ENCODE measurements at regions not wholly inside any gene's neighbourhood (a gene's known extent, or its start where the extent isn't known, plus 50 kb on each side); places are given as distances from the start of the nearest gene placed in this dataset.
"Not testable (repeated sequence)": the region's sequence is repeated elsewhere in the genome, so short reads cannot be mapped to it uniquely, and the experiment has no call there.

GRCh38 chr3:158882445-158882844 lies 80.6 kb downstream of the MFSD1 start:
- DNase-seq (no peak), ATAC-seq (no peak)
- intact Hi-C loops (cut with DNase I) = no loop called here

- intact Hi-C loops (cut with DNase I) = no loop called here
- no peak for ATAC-seq
- no peak for DNase-seq
Measured at GRCh38 chr3:158896729-158897128, 94.9 kb downstream of the MFSD1 start.

- ATAC-seq (no peak), DNase-seq (no peak)
- intact Hi-C loops (cut with DNase I) = no loop called here
Measured at GRCh38 chr3:158906749-158907148, 104.9 kb downstream of the MFSD1 start.

- intact Hi-C loops (cut with DNase I) = no loop called here
- ATAC-seq (no peak), DNase-seq (no peak)
Measured at GRCh38 chr3:158908187-158908734, 106.4 kb downstream of the MFSD1 start.

GRCh38 chr3:158909870-158910269 lies 108.0 kb downstream of the MFSD1 start:
- no peak for ATAC-seq
- DNase-seq = no peak
- intact Hi-C loops (cut with DNase I) = loop anchor here in 1 of 2 donors (10.0 kb wide), 1 partner anchor 345 kb away; no protein-coding TSS in a partner anchor

- intact Hi-C loops (cut with DNase I) = loop anchor here in 1 of 2 donors (10.0 kb wide), 1 partner anchor 343 kb away; no protein-coding TSS in a partner anchor
- DNase-seq (no peak), ATAC-seq (no peak)
Measured at GRCh38 chr3:158911586-158911985, 109.7 kb downstream of the MFSD1 start.

GRCh38 chr3:158912188-158912587 lies 110.3 kb downstream of the MFSD1 start:
- DNase-seq (no peak), ATAC-seq (no peak)
- intact Hi-C loops (cut with DNase I) = loop anchor here in 1 of 2 donors (10.0 kb wide), 1 partner anchor 343 kb away; no protein-coding TSS in a partner anchor

- DNase-seq (no peak), ATAC-seq (no peak)
- intact Hi-C loops (cut with DNase I) = loop anchor here in 1 of 2 donors (10.0 kb wide), 1 partner anchor 342 kb away; no protein-coding TSS in a partner anchor
Measured at GRCh38 chr3:158912621-158913020, 110.8 kb downstream of the MFSD1 start.

GRCh38 chr3:158916111-158916510 lies 114.3 kb downstream of the MFSD1 start:
- ATAC-seq (no peak), DNase-seq (no peak)
- intact Hi-C loops (cut with DNase I) = loop anchor here (5.0 to 10.0 kb wide), 2 partner anchors 339 to 341 kb away; no protein-coding TSS in a partner anchor

GRCh38 chr3:158918008-158918407 lies 116.2 kb downstream of the MFSD1 start:
- intact Hi-C loops (cut with DNase I) = loop anchor here (5.0 to 10.0 kb wide), 2 partner anchors 337 to 339 kb away; no protein-coding TSS in a partner anchor
- peak in 1 of 2 donors; percentile 51 for ATAC-seq
- DNase-seq = no peak

- ATAC-seq (no peak), DNase-seq (no peak)
- intact Hi-C loops (cut with DNase I) = loop anchor here (5.0 to 10.0 kb wide), 2 partner anchors 336 to 339 kb away; no protein-coding TSS in a partner anchor
Measured at GRCh38 chr3:158918451-158918850, 116.6 kb downstream of the MFSD1 start.

GRCh38 chr3:158920371-158920770 lies 118.5 kb downstream of the MFSD1 start:
- intact Hi-C loops (cut with DNase I) = no loop called here
- DNase-seq (no peak), ATAC-seq (no peak)

GRCh38 chr3:158925021-158925420 lies 123.2 kb downstream of the MFSD1 start:
- DNase-seq (no peak), ATAC-seq (no peak)
- intact Hi-C loops (cut with DNase I) = no loop called here

GRCh38 chr3:158925828-158926494 lies 124.1 kb downstream of the MFSD1 start:
- ATAC-seq (no peak), DNase-seq (no peak)
- intact Hi-C loops (cut with DNase I) = no loop called here

GRCh38 chr3:158935846-158936245 lies 134.0 kb downstream of the MFSD1 start:
- intact Hi-C loops (cut with DNase I) = no loop called here
- no peak for DNase-seq
- no peak for ATAC-seq

- no peak for ATAC-seq
- intact Hi-C loops (cut with DNase I) = no loop called here
- DNase-seq = no peak
Measured at GRCh38 chr3:158936530-158937113, 134.8 kb downstream of the MFSD1 start.

GRCh38 chr3:158950178-158950901 lies 148.5 kb downstream of the MFSD1 start:
- ATAC-seq (no peak), DNase-seq (no peak)
- intact Hi-C loops (cut with DNase I) = no loop called here

GRCh38 chr3:158953131-158953530 lies 151.3 kb downstream of the MFSD1 start:
- intact Hi-C loops (cut with DNase I) = no loop called here
- no peak for ATAC-seq

GRCh38 chr3:158954420-158954819 lies 152.6 kb downstream of the MFSD1 start:
- ATAC-seq = no peak
- intact Hi-C loops (cut with DNase I) = no loop called here
- no peak for DNase-seq

More at GRCh38 chr3:158953131-158953530, 151.3 kb downstream of the MFSD1 start:
- DNase-seq = no peak

- intact Hi-C loops (cut with DNase I); DNase-seq; ATAC-seq: not testable (repeated sequence)
Measured at GRCh38 chr3:158957777-158958176, 155.9 kb downstream of the MFSD1 start.
